ENCODE measurements at regions not wholly inside any gene's neighbourhood (a gene's known extent, or its start where the extent isn't known, plus 50 kb on each side); places are given as distances from the start of the nearest gene placed in this dataset.

DNA sequence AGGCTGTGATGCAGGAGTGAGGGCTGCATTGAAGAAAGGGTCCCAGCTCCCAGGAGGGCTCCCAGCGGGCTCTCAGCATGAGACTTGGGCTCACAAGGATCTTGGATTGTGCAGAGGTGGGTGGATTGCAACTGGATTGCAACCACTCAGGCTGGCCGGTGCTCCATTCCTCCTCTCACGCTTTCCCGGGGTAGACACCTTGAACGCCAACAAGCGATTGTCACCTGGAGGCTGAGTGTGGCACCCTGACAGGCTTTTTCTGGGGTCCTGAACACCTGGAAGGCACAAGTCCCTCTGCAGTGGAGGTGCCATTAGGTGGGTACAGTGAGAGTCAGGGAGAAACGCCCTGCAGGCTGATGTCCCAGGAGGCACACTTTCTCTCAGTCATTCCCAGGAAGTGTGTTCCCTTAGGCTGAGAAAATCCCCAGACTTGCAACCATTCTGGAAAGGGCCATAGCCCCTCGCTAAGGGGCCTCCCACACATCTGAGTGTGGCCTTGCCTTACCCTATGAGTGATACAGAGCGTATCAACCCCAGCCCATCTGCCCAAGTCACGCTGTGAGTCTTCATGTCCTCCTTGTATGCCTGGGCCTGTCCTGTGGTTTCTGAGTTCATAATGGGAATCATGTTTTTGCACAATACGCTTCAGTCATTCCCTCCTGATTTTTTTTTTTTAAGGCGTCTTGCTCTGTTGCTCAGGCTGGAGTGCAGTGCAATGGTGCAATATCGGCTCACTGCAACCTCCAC lies 488.1 kb downstream of the IRX1 start:
- DNase-seq, result no peak

DNA sequence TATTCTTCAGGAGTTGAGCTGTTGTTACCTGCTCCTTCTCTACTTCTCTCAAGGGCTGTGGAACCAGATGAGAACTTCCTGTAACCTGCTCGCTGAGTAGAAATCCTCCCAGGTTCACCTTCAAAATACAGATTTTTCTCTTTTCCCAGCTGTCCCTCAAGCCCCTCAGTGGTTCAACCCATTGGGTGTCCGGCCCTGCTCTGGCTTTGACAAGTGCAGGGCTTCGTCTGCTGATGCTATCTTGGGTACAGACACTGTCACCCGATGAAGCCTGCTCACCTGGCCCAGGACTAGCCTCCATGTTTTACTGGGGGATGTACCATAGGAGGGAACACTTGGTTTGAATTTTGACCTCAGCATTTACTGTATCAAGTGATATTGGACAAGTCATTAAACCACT lies 490.4 kb downstream of the IRX1 start:
- no peak for DNase-seq

DNA sequence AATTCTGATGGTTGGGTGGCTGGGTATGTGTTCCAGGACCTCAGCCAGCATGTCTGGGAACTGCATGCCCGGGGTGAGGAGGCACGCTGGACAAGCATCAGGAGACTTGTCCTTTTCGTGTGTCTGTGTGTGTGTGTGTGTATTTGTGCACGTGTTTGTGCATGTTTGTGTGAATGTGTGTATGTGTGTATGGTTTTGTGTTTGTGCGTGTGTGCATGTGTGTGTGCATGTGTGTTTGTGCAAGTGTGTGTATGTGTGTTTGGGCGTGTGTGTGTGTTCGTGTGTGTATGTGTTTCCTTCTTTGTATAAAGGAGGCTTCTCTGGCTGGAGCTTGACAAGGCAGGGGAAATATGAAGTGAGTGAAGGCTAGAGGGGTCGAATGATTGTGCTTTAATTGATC lies 491.5 kb downstream of the IRX1 start:
- DNase-seq, result no peak

DNA sequence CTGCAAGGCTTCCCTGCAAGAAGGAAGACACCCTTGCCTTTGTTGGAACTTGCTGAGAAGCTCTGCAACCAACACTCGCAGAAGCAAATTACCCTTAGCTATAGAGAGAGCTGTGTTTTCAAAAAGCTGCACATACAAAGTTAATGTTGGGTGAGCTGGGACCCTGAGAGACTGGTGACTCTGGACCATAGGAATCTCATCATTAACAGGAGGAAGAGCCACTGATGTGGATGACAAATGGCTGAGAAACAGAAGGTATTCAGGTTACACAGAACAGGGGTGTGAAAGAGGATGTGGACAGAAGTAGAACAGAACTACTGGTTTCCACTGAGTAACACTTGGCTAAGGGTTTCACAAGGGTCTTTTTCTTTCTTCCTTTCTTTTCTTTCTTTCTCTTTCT lies 493.5 kb downstream of the IRX1 start:
- DNase-seq, result no peak

DNA sequence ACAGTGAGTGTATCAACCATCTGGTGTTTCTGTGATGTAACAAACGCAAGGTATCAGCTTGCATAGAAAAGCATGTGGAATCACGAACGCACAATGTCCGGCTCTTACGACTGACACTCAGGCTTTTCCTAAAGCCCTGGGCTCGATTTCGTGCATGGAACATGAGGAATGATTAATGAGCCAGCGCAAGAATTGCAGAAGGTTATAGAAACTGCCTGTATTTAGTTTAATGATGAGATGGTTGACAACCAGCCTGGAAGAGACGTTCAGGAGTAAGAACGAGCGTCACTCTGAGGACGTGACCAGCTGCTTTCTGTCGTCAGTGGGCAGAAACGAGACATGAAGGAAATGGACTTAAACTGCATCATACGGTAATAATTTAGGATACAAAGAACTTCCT lies 497.6 kb downstream of the IRX1 start:
- no peak for DNase-seq

DNA sequence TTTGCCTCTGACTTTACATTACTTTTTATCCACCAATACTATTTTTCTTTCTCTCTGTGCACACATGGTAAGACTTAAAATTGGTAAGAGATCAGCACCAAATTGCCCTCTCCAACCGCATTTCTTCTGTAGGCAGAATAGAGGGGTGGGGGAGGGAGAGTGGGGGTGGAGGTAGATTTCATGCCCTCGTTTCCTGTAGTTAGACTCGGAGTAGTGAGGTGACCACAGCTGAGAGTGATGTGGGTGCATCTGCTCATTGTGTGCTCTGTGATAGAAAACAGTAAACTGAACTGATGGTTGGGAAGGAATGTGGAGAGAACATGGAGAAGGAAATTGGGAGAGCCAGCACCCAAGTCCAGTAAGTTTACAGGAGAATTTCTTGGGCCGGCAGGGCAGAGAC lies 498.3 kb downstream of the IRX1 start:
- no peak for DNase-seq

DNA sequence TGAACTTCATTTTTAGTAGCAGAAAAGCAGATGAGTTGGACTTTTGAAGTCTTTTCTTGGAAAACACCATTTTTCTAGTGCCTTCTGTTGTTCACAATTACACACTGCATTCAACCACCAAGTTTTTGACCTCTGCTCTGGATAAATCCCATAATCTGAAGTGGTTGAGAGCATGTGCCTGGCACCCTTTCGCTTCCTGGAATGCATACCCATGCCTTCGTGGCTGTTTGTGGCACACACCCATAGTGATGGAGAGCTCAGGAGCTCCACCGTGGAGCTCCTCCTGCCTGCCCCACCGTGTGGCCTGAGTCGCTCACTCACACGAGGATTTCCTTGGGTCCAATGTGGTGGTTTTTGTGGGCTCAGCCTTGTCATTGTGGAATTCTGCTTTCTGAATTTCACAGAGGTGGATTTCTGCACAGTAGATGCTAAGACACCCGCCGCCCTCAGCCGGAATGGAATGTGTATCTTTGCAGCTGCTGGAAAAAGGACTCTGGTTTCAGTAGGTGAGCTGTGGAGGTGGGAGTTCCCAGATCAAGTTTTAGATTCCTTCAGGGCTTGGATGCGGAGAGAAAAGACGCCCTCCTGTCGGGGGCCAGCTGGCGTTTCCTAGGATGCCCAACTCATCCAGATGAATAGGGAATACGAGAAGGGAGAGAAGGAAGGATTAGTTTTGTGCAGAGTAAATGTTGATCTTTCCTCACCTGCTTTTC lies 500.4 kb downstream of the IRX1 start:
- DNase-seq, result no peak

DNA sequence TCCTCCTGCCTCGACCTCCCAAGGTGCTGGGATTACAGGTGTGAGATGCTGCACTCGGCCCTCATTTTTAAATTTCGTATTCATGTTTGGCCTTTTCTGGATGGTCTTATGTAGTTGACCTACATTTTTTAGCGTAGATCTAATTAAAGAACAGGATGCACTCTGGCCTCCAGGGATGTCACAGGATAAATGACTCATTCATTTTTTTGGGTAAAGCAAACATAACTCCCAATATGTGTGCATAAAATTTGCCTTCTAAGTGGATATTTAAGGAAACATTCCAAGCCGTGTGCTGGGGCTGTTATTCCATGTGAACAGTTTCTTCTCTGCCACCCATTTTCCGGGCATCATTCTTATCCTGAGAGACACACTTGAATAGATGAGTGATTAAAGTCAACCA lies 501.6 kb downstream of the IRX1 start:
- no peak for DNase-seq

DNA sequence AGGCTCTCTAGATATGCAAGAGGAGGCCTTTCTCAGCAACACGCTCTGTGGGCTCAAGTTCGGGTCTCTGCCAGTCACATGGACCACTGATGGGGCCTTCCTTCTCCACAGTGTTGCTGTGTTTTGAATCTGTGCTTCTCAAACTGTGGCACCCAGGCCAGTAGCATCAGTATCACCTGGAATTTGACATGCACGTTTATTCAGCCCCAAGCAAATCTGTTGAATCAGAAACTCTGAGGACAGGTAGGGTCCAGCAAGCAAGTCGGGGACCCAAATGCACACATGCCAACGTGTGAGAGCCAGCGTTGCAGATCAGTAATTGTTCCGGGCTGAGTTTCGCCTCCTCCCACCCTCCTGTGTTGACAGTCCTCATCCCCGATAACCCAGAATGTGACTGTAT lies 502.6 kb downstream of the IRX1 start:
- no peak for DNase-seq

DNA sequence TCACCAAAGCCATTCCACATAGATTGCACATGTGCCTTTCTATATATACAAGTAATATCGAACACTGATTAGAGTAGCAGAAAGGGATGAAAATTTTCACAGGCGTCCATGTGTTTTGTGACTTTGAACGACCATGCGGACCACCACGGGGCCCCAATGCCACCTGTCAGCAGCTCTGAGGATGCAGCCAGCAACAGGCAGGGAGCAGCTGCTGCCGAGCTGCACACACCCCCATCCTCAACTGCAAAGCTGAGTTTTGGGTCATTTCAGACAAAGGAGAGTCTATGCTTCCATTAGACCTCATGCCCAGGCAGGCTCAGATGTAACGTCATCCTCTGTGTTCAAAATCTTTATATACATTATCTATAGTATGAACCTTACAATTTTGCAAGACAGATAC lies 503.8 kb downstream of the IRX1 start:
- no peak for DNase-seq

DNA sequence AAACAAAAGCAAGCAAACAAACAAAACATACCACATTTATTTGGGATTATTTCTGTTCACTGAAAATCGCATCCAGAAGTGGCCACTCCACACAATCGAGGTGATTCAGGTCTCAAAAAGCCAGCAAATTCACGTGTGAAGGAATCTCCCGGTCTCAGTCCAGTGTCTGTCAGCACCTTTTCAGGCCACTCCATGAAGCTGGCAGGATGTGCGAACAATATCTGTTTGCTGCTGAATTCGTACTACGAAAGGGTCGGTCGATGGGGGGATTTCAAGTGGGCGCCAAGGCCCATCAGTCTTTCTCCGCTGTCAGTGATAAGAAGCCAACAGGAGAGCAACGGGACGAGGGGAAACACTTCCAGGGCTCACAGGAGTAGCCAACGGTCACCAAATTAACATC lies 505.1 kb downstream of the IRX1 start:
- DNase-seq, result no peak

DNA sequence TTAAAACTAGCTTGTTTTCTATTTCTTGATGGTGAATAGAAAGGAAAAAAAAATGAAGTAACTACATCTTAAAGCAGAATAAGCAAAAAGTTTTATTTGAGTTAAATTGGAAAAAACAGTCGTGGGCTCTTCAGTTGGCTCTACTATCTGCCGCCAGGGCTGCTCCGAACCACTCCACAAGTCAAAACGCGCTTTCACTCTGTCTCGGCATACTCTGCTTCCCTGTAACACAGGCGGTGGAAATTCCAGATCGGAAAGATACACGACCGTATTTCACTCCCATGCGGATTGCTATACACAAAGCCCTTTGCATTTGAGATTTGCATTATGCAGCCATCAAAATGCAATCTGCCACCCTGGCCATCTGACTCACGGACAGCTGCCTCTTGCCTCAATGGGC lies 505.6 kb downstream of the IRX1 start:
- no peak for DNase-seq

DNA sequence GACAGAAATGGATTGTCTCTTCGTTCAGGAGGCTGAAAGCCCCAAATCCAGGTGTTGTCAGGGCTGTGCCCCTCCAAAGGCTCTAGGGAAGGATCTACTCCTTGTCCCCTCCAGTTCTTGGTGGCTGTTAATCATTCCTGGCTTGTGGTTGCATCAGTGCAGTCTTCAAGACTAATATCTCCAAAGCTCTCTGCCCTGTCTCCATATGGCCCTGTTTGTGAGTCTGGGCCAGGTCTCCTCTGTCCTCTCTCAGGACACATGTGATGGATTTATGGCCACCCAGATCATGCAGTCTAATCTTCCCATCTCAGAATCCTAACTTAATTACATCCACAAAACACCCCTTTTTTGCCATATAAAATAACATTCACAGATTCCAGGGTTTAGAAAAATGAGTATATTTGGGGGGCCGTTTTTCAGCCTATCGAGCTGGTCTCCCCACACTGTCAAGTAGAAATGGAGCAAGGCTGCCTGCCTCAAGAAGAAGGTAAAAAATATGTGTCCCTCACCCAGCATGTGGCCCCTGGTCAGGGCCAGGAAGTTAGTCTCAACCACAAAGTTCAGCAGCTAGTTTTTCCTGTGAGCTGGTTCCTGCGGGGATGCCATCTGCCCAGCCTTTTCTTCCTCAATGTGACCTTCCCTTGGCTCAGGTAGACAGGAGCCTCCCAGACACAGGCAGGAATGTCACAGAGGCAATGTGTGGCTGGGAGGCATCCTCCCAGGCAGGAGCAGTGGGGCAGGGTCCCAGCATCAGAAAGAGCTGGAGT lies 509.4 kb downstream of the IRX1 start:
- DNase-seq, result no peak

DNA sequence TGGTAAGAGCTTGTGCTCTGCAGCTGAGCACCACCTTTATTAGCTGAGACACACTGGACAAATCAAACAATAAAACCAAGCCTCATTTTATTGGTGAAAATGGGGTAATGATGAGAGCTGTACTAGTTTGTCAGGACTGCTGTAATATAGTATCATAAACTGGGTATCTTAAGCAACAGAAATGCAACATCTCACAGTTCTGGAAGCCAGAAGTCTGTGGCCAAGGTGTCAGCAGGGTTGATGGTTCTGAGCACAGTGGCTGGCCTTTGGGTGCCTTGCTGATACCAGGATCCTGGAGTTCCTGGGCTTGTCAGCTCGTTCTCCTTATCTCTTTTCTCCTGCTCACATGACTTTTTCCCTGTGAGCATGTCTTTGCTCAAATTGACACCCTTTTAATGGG lies 513.1 kb downstream of the IRX1 start:
- no peak for DNase-seq

DNA sequence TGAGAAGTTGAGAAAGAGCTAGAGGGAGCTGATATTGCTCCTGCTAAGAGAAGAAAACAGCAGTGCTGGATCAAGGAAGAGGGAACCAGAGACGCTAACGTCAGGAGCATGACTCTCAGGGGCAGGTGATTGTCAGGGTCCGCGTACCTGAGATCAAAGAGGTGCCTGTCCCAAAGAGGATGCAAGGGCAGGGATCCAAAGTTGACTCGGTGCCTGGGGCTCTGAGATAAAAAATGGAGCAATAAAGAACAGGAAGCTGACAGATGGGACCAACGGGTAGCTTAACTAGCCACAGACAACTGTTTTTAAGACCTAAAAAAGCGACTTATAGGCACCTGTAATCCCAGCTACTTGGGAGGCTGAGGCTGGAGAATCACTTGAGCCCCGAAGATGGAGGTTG lies 517.8 kb downstream of the IRX1 start:
- DNase-seq, result no peak

DNA sequence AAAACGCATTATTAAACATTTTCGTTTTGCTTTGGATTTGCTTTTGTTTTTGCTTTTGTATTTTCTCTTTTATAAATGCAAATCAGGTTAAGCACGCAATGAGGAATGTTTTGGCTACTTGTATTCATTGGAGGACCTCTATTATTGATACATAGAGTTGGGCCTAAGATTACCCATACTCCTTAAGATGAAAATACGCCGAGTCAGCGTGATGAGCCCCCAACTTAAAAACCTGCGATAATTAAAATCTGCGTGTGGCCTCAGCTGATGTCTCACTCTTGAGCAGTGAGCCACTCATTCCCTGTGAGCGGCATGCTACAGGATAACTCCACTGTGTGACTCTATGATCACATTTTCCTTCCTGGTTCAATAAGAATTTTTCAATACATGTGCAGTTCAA lies 518.3 kb downstream of the IRX1 start:
- DNase-seq, result no peak

DNA sequence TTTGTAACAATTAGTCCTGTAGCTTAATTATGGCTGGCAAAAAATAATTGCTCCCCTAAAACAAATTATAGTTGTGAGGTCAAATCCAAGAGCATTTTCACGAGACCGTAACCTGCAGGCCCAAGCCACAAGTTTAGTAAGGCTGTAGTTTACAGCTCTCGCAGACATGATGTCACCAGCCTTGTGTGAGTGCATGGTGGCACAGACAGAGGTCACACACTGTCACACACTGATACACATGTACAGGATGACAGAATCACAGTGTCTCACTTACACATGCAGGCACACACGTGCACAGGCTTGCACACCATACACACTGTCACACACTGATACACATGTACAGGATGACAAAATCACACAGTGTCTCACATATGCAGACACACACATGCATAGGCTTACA lies 518.8 kb downstream of the IRX1 start:
- no peak for DNase-seq

DNA sequence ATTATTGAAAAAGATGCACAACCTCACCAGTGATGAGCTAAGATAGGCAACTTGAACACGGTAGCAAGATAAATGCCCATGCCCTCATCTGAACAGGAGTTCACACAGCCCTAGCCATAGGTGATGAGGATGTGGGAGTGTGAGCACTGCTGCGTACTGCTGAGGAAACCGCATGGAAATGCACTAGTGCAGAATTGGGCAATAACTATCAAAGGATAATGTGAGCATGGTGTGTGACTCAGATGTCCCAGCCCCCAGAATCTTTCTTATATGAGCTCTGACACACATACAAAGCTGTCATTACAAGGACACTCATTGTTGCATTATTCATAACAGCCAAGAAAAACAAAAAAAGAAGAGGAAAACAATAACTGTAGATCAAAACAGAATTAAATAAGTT lies 521.2 kb downstream of the IRX1 start:
- no peak for DNase-seq

DNA sequence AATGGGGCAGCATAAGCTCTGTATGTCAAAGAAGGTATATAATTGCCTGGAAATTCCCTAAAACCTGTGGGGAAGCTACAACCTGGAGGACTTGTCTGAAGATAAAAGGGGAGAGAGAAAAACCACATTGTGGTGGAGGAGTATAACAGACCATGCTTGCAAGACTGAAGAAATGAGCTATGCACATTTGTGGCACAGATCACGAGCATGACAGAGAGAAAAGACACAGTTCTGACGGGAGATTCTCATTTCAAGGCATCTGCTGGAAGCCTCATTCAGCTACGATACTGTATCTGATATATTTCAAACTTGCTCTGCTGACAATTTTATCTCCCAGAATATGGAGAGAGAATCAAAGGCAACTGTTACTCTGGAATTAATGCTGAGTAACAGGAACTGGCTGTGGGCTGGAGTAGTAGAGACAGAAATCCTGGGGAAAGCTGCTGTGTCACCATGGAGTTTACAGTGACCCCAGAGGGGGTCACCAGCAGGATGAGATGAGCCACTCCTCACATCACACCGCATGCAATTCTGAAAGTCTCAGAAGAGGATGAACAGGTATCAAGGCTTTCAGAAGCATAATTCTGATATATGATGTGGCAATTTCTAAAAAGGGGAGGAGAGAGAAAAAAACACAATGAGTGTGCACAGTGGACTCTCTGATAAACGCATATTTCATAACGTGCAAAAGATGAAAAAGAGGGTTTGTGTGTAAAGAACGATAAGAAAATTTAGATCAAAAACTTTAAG lies 528.8 kb downstream of the IRX1 start:
- no peak for DNase-seq

DNA sequence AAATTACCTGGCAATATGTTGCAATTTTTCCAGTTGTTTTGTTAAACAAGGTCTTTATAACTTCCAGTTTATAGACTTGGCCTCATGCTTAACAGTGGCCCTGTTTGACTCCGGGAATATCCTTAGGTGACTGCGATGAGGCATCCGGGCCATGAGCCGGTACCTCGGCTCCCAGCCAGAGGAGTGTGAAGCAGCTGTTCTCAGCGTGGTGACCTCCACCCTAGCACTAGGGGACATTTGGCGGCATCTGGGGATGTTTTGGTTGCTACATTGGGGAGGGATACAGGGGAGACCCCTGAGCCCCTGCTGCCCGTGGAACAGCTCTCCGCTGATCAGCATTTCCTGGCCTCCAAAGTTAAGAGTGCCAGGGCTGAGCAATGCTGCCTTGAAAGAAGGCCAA lies 533.4 kb downstream of the IRX1 start:
- no peak for DNase-seq

DNA sequence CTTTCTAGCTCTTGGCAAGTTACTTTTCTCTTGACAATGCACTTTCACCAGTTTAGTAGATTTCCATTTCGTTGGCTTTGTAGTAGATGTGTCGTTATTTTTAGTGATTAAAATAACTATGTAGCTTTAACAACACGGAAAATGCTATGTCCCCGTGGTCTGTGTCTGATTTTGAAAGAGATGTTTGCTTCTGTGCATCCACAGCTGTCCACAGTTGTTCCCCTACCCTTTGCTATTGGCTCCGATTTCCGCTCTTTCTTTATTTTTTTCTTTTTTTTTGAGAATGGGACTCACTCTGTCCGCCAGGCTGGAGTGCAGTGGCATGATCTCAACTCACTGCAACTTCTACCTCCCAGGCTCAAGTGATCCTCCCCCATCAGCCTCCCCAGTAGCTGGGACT lies 533.9 kb downstream of the IRX1 start:
- no peak for DNase-seq

DNA sequence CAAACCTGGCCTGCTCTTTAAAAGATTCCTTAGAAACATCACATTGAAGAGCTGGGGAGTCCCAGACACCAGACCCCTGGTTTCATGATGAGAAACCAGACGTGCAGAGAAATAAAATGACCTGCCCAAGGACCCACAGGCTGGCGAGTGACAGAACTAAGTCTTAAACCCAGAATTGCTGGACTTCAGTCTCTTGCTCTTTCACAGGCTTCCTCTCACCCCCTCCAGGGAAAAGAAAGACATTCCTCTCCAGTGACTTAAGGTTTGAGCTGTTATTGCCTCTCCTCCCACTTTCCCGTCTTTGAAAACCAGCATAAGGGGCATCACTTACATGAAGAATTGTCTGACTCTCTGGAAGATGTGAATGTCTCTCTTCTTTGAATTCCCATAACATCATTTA lies 535.2 kb downstream of the IRX1 start:
- no peak for DNase-seq

DNA sequence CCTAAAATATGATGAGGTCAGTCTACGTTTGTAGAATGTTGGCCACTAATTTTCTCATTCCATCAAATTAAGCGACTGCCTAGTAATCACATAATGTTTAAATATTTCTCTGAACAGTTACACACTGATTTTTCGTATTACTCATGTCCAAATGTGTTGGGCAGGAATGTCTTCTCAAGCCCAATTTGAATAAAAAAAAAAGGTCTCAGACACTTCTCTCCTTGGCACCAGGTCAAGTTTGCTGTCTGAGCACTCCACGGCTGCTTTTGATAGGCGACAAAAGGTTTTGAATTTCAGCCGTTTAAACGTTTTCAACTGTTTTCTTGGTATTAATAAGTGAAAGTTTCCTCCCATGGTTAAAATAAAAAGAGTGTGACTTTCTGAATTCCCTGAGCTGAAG lies 542.1 kb downstream of the IRX1 start:
- no peak for DNase-seq

DNA sequence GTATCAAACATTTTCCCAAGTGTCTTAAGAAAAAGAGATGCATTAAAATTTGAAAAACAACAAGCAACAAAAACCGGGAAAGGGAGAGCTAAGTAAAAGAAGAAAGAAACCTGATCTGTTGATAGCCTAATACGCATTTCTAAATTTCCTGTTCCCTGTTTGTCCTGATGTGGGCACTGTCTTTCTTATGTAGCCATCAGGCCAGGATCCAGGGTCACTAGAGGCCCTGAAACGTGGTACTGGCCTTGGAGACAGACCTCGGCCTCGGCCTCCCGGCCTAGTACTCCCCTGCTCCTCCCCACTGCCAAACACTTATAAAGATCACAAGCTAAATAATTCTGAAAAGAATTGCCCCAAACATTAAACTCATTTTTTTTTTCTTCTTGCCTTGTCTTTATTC lies 547.2 kb downstream of the IRX1 start:
- no peak for DNase-seq
